Trophoblast cell (in vitro differentiated cells and primary cell): ENCODE measurements at regions not wholly inside any gene's neighbourhood (a gene's known extent, or its start where the extent isn't known, plus 50 kb on each side); places are given as distances from the start of the nearest gene placed in this dataset.

Experiments used
- DNase-seq, 2 donors: peaks; one replicate each; pipeline ENCODE4 v3.0.0-alpha.2; 2016
- H2AFZ ChIP-seq: 2 replicates; pipeline ENCODE4 v1.6.1; 2013; ENCODE audit warnings: low read length, moderate library complexity, mild to moderate bottlenecking; ENCODE audit not compliant: insufficient read depth, poor library complexity
- H2AK5ac ChIP-seq: 2 replicates; pipeline ENCODE4 v1.6.1; 2013; ENCODE audit warnings: mild to moderate bottlenecking, low read length
- H2BK120ac ChIP-seq: 2 replicates; pipeline ENCODE4 v1.6.1; 2013; ENCODE audit warnings: low read length, mild to moderate bottlenecking, moderate library complexity; ENCODE audit not compliant: insufficient read depth, poor library complexity
- H2BK12ac ChIP-seq: 2 replicates; pipeline ENCODE4 v1.6.1; 2013; ENCODE audit warnings: mild to moderate bottlenecking, low read length, moderate library complexity
- H2BK5ac ChIP-seq: 2 replicates; pipeline ENCODE4 v1.6.1; 2013; ENCODE audit warnings: low read length, low read depth, moderate library complexity, mild to moderate bottlenecking; ENCODE audit not compliant: poor library complexity
- H3K14ac ChIP-seq: 2 replicates; pipeline ENCODE4 v1.6.1; 2013; ENCODE audit warnings: mild to moderate bottlenecking, low read length
- H3K18ac ChIP-seq: 2 replicates; pipeline ENCODE4 v1.6.1; 2013; ENCODE audit warnings: mild to moderate bottlenecking, low read length
- H3K23ac ChIP-seq: 2 replicates; pipeline ENCODE4 v1.6.1; 2013; ENCODE audit warnings: low read length
- H3K27ac ChIP-seq: 2 replicates; pipeline ENCODE4 v1.5.1; 2013; ENCODE audit warnings: low read depth, mild to moderate bottlenecking, inconsistent platforms, low read length, moderate library complexity
- H3K27me3 ChIP-seq: 2 replicates; pipeline ENCODE4 v1.6.1; 2013; ENCODE audit warnings: inconsistent platforms, mild to moderate bottlenecking, low read length, moderate library complexity; ENCODE audit not compliant: insufficient read depth
- H3K36me3 ChIP-seq, 2 experiments: 1 replicate in 1 of 2; 2 replicates in 1 of 2; pipeline ENCODE4 v1.6.1; 2013; ENCODE audit warnings: low read length in 2 of 2, mild to moderate bottlenecking in 2 of 2, moderate library complexity in 1 of 2; ENCODE audit not compliant: insufficient read depth in 2 of 2, control insufficient read depth in 1 of 2
- H3K4ac ChIP-seq: 2 replicates; pipeline ENCODE4 v1.6.1; 2013; ENCODE audit warnings: low read depth, mild to moderate bottlenecking, low read length, moderate library complexity
- H3K4me1 ChIP-seq, 2 experiments: 1 replicate in 1 of 2; 2 replicates in 1 of 2; pipeline ENCODE4 v1.6.1; 2013; ENCODE audit warnings: low read length in 2 of 2, mild to moderate bottlenecking in 2 of 2, moderate library complexity in 1 of 2; ENCODE audit not compliant: insufficient read depth in 2 of 2, control insufficient read depth in 1 of 2
- H3K4me2 ChIP-seq: 2 replicates; pipeline ENCODE4 v1.6.1; 2013; ENCODE audit warnings: inconsistent platforms, mild to moderate bottlenecking, low read length, moderate library complexity
- H3K4me3 ChIP-seq: 2 replicates; pipeline ENCODE4 v1.5.1; 2013; ENCODE audit warnings: mild to moderate bottlenecking, low read depth, low read length, inconsistent platforms
- H3K79me1 ChIP-seq: one replicate; pipeline ENCODE4 v1.6.1; 2013; ENCODE audit warnings: low read length
- H3K79me2 ChIP-seq: 2 replicates; pipeline ENCODE4 v1.6.1; 2013; ENCODE audit warnings: low read length, mild to moderate bottlenecking; ENCODE audit not compliant: control insufficient read depth, insufficient read depth, poor library complexity
- H3K9ac ChIP-seq: 2 replicates; pipeline ENCODE4 v1.6.1; 2013; ENCODE audit warnings: mild to moderate bottlenecking, low read length
- H3K9me3 ChIP-seq: 2 replicates; pipeline ENCODE4 v1.6.1; 2013; ENCODE audit warnings: low read depth, mild to moderate bottlenecking, control low read depth, inconsistent platforms, low read length; ENCODE audit not compliant: insufficient read depth
- H4K12ac ChIP-seq: 2 replicates; pipeline ENCODE4 v1.6.1; 2013; ENCODE audit warnings: low read depth, mild to moderate bottlenecking, low read length, moderate library complexity
- H4K8ac ChIP-seq: 2 replicates; pipeline ENCODE4 v1.6.1; 2013; ENCODE audit warnings: low read depth, mild to moderate bottlenecking, low read length, moderate library complexity
- H4K91ac ChIP-seq: one replicate; pipeline ENCODE4 v1.6.1; 2013; ENCODE audit warnings: low read depth, mild to moderate bottlenecking, low read length, moderate library complexity
- WGBS: extraction: QIAGEN DNeasy Blood & Tissue Kit; methylation state at CpG from one replicate; pipeline ENCODE4 v1.1.7; 2013; ENCODE audit warnings: missing lambda C conversion rate; ENCODE audit not compliant: insufficient read length, insufficient coverage; ENCODE audit errors: extremely low coverage; 5-methylcytosine and 5-hydroxymethylcytosine counted together

GRCh38 chr2:188145885-188146284, 145.8 kb upstream of the GULP1 start:
- Histone ChIP-seq H3K4ac (no peak overlapping the region), H2BK5ac (no peak overlapping the region), H3K14ac (no peak overlapping the region), H3K4me2 (no peak overlapping the region), H3K9ac (no peak overlapping the region), H2BK120ac (no peak overlapping the region), H2BK12ac (no peak overlapping the region), H3K27me3 (no peaks in the 10 kb centered on the region), H4K8ac (no peak overlapping the region), H3K9me3 (no peaks in the 10 kb centered on the region), H3K23ac (no peak overlapping the region), H3K4me3 (no peak overlapping the region), H3K79me2 (no peaks in the 10 kb centered on the region), H3K79me1 (peaks cover 7% of the 10 kb centered on the region), H3K4me1 (no peaks in the 10 kb centered on the region), H2AK5ac (no peak overlapping the region), H2AFZ (no peak overlapping the region), H3K36me3 (no peaks in the 10 kb centered on the region), H3K18ac (no peak overlapping the region), H4K12ac (no peak overlapping the region), H4K91ac (no peak overlapping the region), H3K27ac (no peak overlapping the region)
- WGBS: no CpG with 5 or more reads among the region's 1 CpG
- peak in 1 of 2 donors; percentile 60 for DNase-seq

- Histone ChIP-seq H3K79me1 (peaks cover 7% of the 10 kb centered on the region), H3K27ac (no peak overlapping the region), H4K91ac (no peak overlapping the region), H3K4me3 (no peak overlapping the region), H2AFZ (no peak overlapping the region), H3K14ac (no peak overlapping the region), H3K36me3 (no peaks in the 10 kb centered on the region), H3K18ac (no peak overlapping the region), H3K27me3 (no peaks in the 10 kb centered on the region), H3K4me1 (no peaks in the 10 kb centered on the region), H3K23ac (no peak overlapping the region), H3K4ac (no peak overlapping the region), H3K79me2 (no peaks in the 10 kb centered on the region), H3K9ac (no peak overlapping the region), H3K4me2 (no peak overlapping the region), H2BK120ac (no peak overlapping the region), H2AK5ac (no peak overlapping the region), H4K12ac (no peak overlapping the region), H2BK5ac (no peak overlapping the region), H4K8ac (no peak overlapping the region), H2BK12ac (no peak overlapping the region), H3K9me3 (no peaks in the 10 kb centered on the region)
- no peak for DNase-seq
- WGBS: no CpG with 5 or more reads among the region's 1 CpG
Measured at GRCh38 chr2:188146888-188147287, 144.8 kb upstream of the GULP1 start.

DNA sequence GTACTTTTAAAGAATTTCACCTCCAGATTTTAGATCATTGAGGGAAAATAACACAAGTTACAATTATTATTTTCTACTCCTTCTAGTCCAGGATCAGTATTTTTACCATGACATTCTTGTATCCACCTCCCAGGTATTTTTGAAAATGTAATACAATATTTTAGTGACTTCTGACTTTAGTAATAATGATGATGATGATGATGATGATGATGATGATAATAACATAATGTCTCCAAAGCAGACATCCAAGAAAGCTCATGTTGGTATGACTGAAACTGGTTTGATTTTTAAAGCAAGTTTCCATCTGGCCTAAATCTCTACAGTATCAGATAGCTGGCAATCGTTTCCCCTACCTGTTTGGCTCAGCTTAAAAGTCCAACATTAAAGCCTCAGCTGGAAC, 140.0 kb upstream of the GULP1 start:
- Histone ChIP-seq H3K27me3 (no peaks in the 10 kb centered on the region), H3K79me2 (no peaks in the 10 kb centered on the region), H3K36me3 (no peaks in the 10 kb centered on the region), H3K4me2 (no peak overlapping the region), H3K9me3 (no peaks in the 10 kb centered on the region), H3K14ac (no peak overlapping the region), H2BK12ac (no peak overlapping the region), H3K23ac (no peak overlapping the region), H3K4me3 (no peak overlapping the region), H2AFZ (no peak overlapping the region), H2AK5ac (no peak overlapping the region), H4K91ac (no peak overlapping the region), H3K9ac (no peak overlapping the region), H3K27ac (no peak overlapping the region), H3K18ac (no peak overlapping the region), H2BK120ac (no peak overlapping the region), H2BK5ac (no peak overlapping the region), H4K8ac (no peak overlapping the region), H3K79me1 (no peaks in the 10 kb centered on the region), H4K12ac (no peak overlapping the region), H3K4me1 (no peaks in the 10 kb centered on the region), H3K4ac (no peak overlapping the region)
- no CpG with 5 or more reads among the region's 1 CpG for WGBS
- DNase-seq: no peak

DNA sequence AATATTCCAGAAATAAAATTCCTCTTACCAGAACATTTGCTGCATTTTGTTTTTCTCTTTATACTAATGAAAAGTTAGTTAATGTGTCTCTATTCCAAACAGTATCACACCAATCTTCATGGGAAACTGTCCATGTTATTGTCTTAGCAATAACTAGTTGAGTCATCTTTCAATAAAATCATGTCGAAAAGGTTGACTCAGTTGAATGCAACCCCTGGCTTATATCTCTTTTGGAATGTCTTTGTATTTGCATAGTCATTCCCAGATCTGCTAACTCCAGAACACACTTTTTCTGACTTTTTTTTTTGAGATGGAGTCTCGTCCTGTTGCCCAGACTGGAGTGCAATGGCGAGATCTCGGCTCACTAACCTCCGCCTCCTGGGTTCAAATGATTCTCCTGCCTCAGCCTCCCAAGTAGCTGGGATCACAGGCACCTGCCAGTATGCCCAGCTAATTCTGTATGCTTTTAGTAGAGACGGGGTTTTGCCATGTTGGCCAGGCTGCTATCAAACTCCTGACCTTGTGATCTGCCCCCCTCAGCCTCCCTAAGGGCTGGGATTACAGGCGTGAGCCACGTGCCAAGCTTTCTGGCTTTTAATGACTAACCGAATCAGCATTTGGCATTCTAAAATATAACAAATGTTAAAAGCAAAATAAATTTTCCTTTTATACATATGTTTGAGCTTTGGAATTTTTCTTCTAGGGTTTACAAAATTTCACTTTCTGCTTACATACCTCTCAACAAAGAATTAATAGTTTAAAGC, 133.2 kb upstream of the GULP1 start:
- H3K27me3 ChIP-seq: no peaks in the 10 kb centered on the region
- WGBS: no CpG with 5 or more reads among the region's 9 CpGs
- peak overlapping the region; percentile 56 for H3K14ac ChIP-seq

More for the DNA sequence above, 133.2 kb upstream of the GULP1 start:
- H2AK5ac ChIP-seq: peak overlapping the region; percentile 86
- H3K4me1 ChIP-seq: peaks cover 0 to 3% of the 10 kb centered on the region in 2 experiments
- H3K79me1 ChIP-seq: peaks cover 2% of the 10 kb centered on the region
- peak overlapping the region; percentile 28 for H2AFZ ChIP-seq
- no peak overlapping the region for H3K18ac ChIP-seq
- H3K79me2 ChIP-seq: no peaks in the 10 kb centered on the region
- no peak overlapping the region for H3K9ac ChIP-seq
- H3K4ac ChIP-seq: no peak overlapping the region
- DNase-seq: peak in 1 of 2 donors; percentile 6
- H4K12ac ChIP-seq: peak overlapping the region; percentile 43
- no peaks in the 10 kb centered on the region for H3K9me3 ChIP-seq
- H3K36me3 ChIP-seq: no peaks in the 10 kb centered on the region
- H3K23ac ChIP-seq: no peak overlapping the region
- H2BK5ac ChIP-seq: no peak overlapping the region
- H3K4me3 ChIP-seq: no peak overlapping the region
- H4K8ac ChIP-seq: no peak overlapping the region
- no peak overlapping the region for H4K91ac ChIP-seq
- peak overlapping the region; percentile 58 for H2BK12ac ChIP-seq
- no peak overlapping the region for H3K27ac ChIP-seq
- H3K4me2 ChIP-seq: no peak overlapping the region
- peak overlapping the region; percentile 60 for H2BK120ac ChIP-seq
